Stimulated activated CD8-positive, alpha-beta memory T cell treated with anti-CD3 and anti-CD28 coated beads, Interleukin-15, amount 100 ng/mL, for 48 hours (primary cell): ENCODE measurements at regions not wholly inside any gene's neighbourhood (a gene's known extent, or its start where the extent isn't known, plus 50 kb on each side); places are given as distances from the start of the nearest gene placed in this dataset.

ENCODE experiments used
- DNase-seq, 2 donors: peaks; one replicate each; pipeline ENCODE4 v3.0.0-alpha.2; 2020; ENCODE audit warnings: low read depth in 2 of 2

DNA sequence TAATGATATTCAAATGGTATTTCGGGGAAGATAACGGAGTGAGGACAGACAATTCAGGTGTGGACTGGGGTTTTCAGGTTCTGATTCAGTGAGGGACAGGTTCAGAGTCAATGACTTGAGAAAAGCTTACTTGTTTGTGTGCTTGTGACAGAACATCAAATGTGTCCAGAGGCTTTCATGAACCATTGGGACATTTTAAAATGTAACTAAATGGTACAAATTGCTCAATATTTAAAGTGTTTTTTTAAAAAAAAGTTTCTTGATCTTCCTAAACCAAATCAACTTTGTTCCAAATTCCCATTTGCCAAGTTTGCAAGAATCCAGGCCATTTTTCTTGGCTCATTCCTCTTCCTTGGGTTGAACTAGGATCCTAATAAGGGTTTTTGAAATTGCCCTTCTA lies 59.4 kb upstream of the BZW1 start:
- no peak for DNase-seq

DNA sequence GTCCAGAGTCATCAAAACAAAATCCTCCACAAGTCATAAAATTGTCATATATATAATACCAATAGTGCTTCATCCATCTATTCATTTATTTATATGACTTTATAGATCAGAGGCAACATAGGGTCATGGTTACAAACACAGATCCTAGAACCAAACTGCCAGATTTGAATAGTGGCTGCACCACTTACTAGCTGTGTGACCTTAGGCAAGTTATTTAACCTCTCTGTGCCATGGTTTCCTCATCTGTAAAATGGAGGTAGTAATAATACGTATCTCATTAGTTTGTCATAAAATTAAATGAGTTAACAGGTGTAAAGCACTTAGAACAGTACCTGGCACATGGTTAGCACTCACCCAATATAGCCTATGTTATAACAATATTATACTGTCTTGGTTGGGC lies 58.9 kb upstream of the BZW1 start:
- DNase-seq: no peak

DNA sequence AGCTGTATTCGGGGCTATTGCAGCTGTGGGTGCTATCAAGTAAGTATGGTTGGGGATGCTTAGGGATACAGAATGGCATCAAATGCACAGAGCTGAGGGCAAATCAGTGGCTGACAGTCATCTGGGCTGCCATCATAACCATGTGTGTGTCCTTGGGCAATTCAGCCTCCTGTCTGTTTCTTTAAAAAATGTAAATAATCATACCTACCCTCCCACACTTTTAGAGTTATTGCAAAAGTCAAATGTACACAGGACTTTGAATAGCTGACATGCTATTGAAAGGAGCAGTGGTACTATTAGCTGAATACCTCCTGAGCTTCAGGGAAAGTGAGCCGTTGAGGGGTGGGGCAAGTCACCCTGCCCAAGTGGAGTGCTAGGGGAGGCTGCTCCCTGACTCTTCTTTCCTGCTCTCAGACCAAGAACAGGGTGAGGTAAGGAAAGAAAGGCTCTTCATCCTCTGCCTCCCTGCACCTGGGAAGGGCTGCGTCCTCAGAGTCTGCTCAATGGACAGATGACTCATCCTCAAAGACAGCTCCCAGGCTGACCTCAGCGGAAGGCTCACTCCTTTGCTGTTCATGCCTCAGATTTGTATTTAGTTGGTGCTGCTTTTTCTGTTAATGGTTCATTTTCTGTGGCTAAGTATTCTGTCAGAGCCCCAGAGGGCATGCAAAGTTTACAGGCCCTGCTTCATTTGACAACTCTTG lies 54.9 kb upstream of the BZW1 start:
- DNase-seq: no peak

DNA sequence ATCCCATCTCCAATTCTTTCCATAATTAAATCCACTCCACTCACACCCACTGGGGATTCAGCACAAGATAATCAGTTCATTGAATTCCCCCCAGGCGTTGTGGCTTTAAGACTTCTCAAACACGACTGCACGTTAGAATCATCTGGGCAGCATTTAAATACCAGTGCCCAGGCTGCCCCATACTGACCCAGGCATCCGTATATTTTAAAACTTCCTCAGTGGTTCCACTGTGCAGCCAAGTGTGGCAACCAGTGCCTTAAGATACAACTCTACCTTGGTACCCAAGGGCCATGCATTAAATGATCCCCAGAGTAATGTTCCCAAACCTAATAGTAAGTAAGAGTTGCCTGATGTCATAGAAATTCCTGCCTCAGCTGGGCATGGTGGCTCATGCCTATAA lies 54.3 kb upstream of the BZW1 start:
- DNase-seq: no peak

DNA sequence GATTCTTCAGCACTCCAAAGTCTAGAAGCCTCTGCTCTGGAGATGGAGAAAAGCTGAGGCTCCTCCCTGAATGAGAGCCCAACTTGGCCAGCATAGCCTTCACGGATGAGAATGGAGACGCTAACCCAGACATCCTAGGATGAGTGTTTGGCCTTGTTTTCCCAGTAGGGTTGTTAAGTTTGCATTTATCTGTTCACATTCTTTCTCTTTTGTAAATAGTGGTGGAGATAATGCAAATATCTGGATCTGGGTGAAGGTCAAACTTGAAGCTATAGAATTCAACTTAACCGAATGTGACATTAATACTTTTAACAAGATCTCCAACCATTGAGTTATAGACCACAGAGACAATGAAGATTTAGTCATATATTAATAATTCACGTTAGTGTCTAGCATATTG lies 53.4 kb upstream of the BZW1 start:
- no peak for DNase-seq

DNA sequence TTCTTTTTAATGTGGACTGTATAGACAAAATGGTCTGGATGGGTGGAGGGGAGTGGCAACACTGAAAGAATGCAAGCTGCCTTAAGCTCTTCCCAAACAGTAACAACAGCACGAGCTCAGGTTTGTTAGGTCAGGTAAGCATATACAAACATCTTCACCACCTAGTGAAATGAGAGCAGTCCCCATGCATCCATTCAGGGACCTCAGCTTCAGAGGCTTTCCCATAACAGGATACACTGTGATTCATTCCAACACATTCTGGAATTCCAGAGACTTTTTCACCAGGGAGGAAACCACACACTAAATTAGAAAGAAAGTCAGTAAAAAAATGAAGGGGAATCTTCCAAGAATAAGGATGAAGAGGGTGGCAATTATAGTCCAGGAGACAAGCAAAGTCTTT lies 50.4 kb upstream of the BZW1 start:
- DNase-seq: no peak
